Central memory CD8-positive, alpha-beta T cell (primary cell): ENCODE measurements at regions not wholly inside any gene's neighbourhood (a gene's known extent, or its start where the extent isn't known, plus 50 kb on each side); places are given as distances from the start of the nearest gene placed in this dataset.
"Not testable (repeated sequence)": the region's sequence is repeated elsewhere in the genome, so short reads cannot be mapped to it uniquely, and the experiment has no call there.

Experiments used
- ATAC-seq: fragments of 150-1000 bp; cut with Tn5 transposase; replicated peaks from 2 replicates; pipeline ENCODE4 v1.10.0; 2022; ENCODE audit warnings: mild to moderate bottlenecking, moderate FRiP score, moderate number of reproducible peaks; ENCODE audit not compliant: poor library complexity, severe bottlenecking; ENCODE audit errors: extremely low read depth
- DNase-seq, 2 donors: peaks; one replicate each; pipeline ENCODE4 v3.0.0; 2021; ENCODE audit warnings: low spot score in 2 of 2
- H3K27ac Mint-ChIP-seq: one replicate; pipeline ENCODE4 v1.8.0; 2022; ENCODE audit warnings: low read depth, mild to moderate bottlenecking, moderate library complexity, mixed read lengths
- H3K27me3 Mint-ChIP-seq: one replicate; pipeline ENCODE4 v1.8.0; 2022; ENCODE audit warnings: mixed read lengths
- H3K36me3 Mint-ChIP-seq: one replicate; pipeline ENCODE4 v1.8.0; 2022; ENCODE audit warnings: mild to moderate bottlenecking, moderate library complexity, mixed read lengths; ENCODE audit not compliant: insufficient read depth
- H3K4me1 Mint-ChIP-seq: one replicate; pipeline ENCODE4 v1.8.0; 2022; ENCODE audit warnings: mixed read lengths
- H3K4me3 Mint-ChIP-seq: one replicate; pipeline ENCODE4 v1.8.0; 2022; ENCODE audit warnings: mild to moderate bottlenecking, moderate library complexity, mixed read lengths
- H3K9me3 Mint-ChIP-seq: one replicate; pipeline ENCODE4 v1.8.0; 2022; ENCODE audit warnings: mixed read lengths

- no peak overlapping the region for H3K4me3 Mint-ChIP-seq
- no peak overlapping the region for H3K27ac Mint-ChIP-seq
- ATAC-seq: no peak
These were observed 161.5 kb downstream of the NRIP1 start for GRCh38 chr21:14903172-14903865.

GRCh38 chr21:14901482-14901958 lies 163.3 kb downstream of the NRIP1 start:
- Mint-ChIP-seq H3K27me3 (no peaks in the 10 kb centered on the region), H3K4me1 (no peaks in the 10 kb centered on the region), H3K27ac (no peak overlapping the region), H3K36me3 (no peaks in the 10 kb centered on the region), H3K9me3 (no peaks in the 10 kb centered on the region), H3K4me3 (no peak overlapping the region)
- DNase-seq (no peak), ATAC-seq (no peak)

More at GRCh38 chr21:14903172-14903865, 161.5 kb downstream of the NRIP1 start:
- H3K36me3 Mint-ChIP-seq: no peaks in the 10 kb centered on the region
- H3K9me3 Mint-ChIP-seq: no peaks in the 10 kb centered on the region
- DNase-seq: no peak
- H3K4me1 Mint-ChIP-seq: no peaks in the 10 kb centered on the region
- H3K27me3 Mint-ChIP-seq: no peaks in the 10 kb centered on the region

GRCh38 chr21:14900611-14901010 lies 164.2 kb downstream of the NRIP1 start:
- no peak overlapping the region for H3K27ac Mint-ChIP-seq

GRCh38 chr21:14900058-14900457 lies 164.7 kb downstream of the NRIP1 start:
- no peaks in the 10 kb centered on the region for H3K9me3 Mint-ChIP-seq
- H3K4me1 Mint-ChIP-seq: no peaks in the 10 kb centered on the region
- no peak overlapping the region for H3K27ac Mint-ChIP-seq

More at GRCh38 chr21:14900611-14901010, 164.2 kb downstream of the NRIP1 start:
- H3K36me3 Mint-ChIP-seq: no peaks in the 10 kb centered on the region
- H3K27me3 Mint-ChIP-seq: no peaks in the 10 kb centered on the region
- no peak overlapping the region for H3K4me3 Mint-ChIP-seq
- ATAC-seq (no peak), DNase-seq (no peak)
- H3K9me3 Mint-ChIP-seq: no peaks in the 10 kb centered on the region
- H3K4me1 Mint-ChIP-seq: no peaks in the 10 kb centered on the region

GRCh38 chr21:14895792-14896191 lies 169.0 kb downstream of the NRIP1 start:
- no peak for DNase-seq
- no peak for ATAC-seq
- no peaks in the 10 kb centered on the region for H3K27me3 Mint-ChIP-seq
- no peak overlapping the region for H3K4me3 Mint-ChIP-seq
- no peaks in the 10 kb centered on the region for H3K9me3 Mint-ChIP-seq
- no peaks in the 10 kb centered on the region for H3K36me3 Mint-ChIP-seq
- no peaks in the 10 kb centered on the region for H3K4me1 Mint-ChIP-seq
- no peak overlapping the region for H3K27ac Mint-ChIP-seq

More at GRCh38 chr21:14900058-14900457, 164.7 kb downstream of the NRIP1 start:
- H3K4me3 Mint-ChIP-seq: no peak overlapping the region
- ATAC-seq (no peak), DNase-seq (no peak)
- no peaks in the 10 kb centered on the region for H3K36me3 Mint-ChIP-seq
- H3K27me3 Mint-ChIP-seq: no peaks in the 10 kb centered on the region

- no peaks in the 10 kb centered on the region for H3K36me3 Mint-ChIP-seq
- H3K27ac Mint-ChIP-seq: no peak overlapping the region
- no peaks in the 10 kb centered on the region for H3K27me3 Mint-ChIP-seq
- no peaks in the 10 kb centered on the region for H3K4me1 Mint-ChIP-seq
- ATAC-seq (no peak), DNase-seq (no peak)
- H3K4me3 Mint-ChIP-seq: no peak overlapping the region
- no peaks in the 10 kb centered on the region for H3K9me3 Mint-ChIP-seq
These were observed 174.7 kb downstream of the NRIP1 start for GRCh38 chr21:14890141-14890540.

- Mint-ChIP-seq H3K4me3 (no peak overlapping the region), H3K27ac (no peak overlapping the region), H3K9me3 (no peaks in the 10 kb centered on the region), H3K36me3 (no peaks in the 10 kb centered on the region), H3K27me3 (no peaks in the 10 kb centered on the region), H3K4me1 (no peaks in the 10 kb centered on the region)
- DNase-seq (no peak), ATAC-seq (no peak)
These were observed 175.6 kb downstream of the NRIP1 start for GRCh38 chr21:14889080-14889810.

GRCh38 chr21:14888202-14888601 lies 176.6 kb downstream of the NRIP1 start:
- ATAC-seq (no peak), DNase-seq (no peak)
- Mint-ChIP-seq H3K4me3 (no peak overlapping the region), H3K27ac (no peak overlapping the region), H3K36me3 (no peaks in the 10 kb centered on the region), H3K27me3 (no peaks in the 10 kb centered on the region), H3K9me3 (no peaks in the 10 kb centered on the region), H3K4me1 (no peaks in the 10 kb centered on the region)

GRCh38 chr21:14886001-14886400 lies 178.8 kb downstream of the NRIP1 start:
- DNase-seq: no peak
- Mint-ChIP-seq H3K9me3 (no peaks in the 10 kb centered on the region), H3K4me1 (no peaks in the 10 kb centered on the region), H3K4me3 (no peak overlapping the region), H3K36me3 (no peaks in the 10 kb centered on the region), H3K27me3 (no peaks in the 10 kb centered on the region), H3K27ac (no peak overlapping the region)
- ATAC-seq: no peak

- H3K4me3 Mint-ChIP-seq: no peak overlapping the region
- H3K27ac Mint-ChIP-seq: no peak overlapping the region
- no peak for ATAC-seq
- no peaks in the 10 kb centered on the region for H3K4me1 Mint-ChIP-seq
- H3K36me3 Mint-ChIP-seq: no peaks in the 10 kb centered on the region
- no peaks in the 10 kb centered on the region for H3K9me3 Mint-ChIP-seq
- no peak for DNase-seq
- H3K27me3 Mint-ChIP-seq: no peaks in the 10 kb centered on the region
These were observed 181.4 kb downstream of the NRIP1 start for GRCh38 chr21:14883351-14883750.

GRCh38 chr21:14882545-14882944 lies 182.3 kb downstream of the NRIP1 start:
- not testable (repeated sequence) for H3K4me1 Mint-ChIP-seq, DNase-seq, H3K27me3 Mint-ChIP-seq, H3K36me3 Mint-ChIP-seq, H3K27ac Mint-ChIP-seq, H3K4me3 Mint-ChIP-seq, H3K9me3 Mint-ChIP-seq, ATAC-seq

GRCh38 chr21:14881863-14882499 lies 182.8 kb downstream of the NRIP1 start:
- Mint-ChIP-seq H3K27ac (no peak overlapping the region), H3K4me1 (no peaks in the 10 kb centered on the region), H3K27me3 (no peaks in the 10 kb centered on the region), H3K4me3 (no peak overlapping the region), H3K9me3 (no peaks in the 10 kb centered on the region), H3K36me3 (no peaks in the 10 kb centered on the region)
- no peak for DNase-seq
- no peak for ATAC-seq

- Mint-ChIP-seq H3K9me3 (no peaks in the 10 kb centered on the region), H3K4me1 (no peaks in the 10 kb centered on the region), H3K27me3 (no peaks in the 10 kb centered on the region), H3K27ac (no peak overlapping the region), H3K36me3 (no peaks in the 10 kb centered on the region), H3K4me3 (no peak overlapping the region)
- no peak for ATAC-seq
- DNase-seq: no peak
These were observed 183.9 kb downstream of the NRIP1 start for GRCh38 chr21:14880922-14881321.
